Stimulated activated naive CD8-positive, alpha-beta T cell treated with anti-CD3 and anti-CD28 coated beads, Interleukin-15, Interleukin-2, amounts not matched to agents 100 U/mL and 50 U/mL, for 24 hours (primary cell): ENCODE measurements at regions not wholly inside any gene's neighbourhood (a gene's known extent, or its start where the extent isn't known, plus 50 kb on each side); places are given as distances from the start of the nearest gene placed in this dataset.
"Not testable (repeated sequence)": the region's sequence is repeated elsewhere in the genome, so short reads cannot be mapped to it uniquely, and the experiment has no call there.

Experiments
- ATAC-seq: fragments of 150-1000 bp; cut with Tn5 transposase; one replicate; pipeline ENCODE4 v1.10.0; 2021
- DNase-seq: peaks from one replicate; pipeline ENCODE4 v3.0.0; 2021

DNA sequence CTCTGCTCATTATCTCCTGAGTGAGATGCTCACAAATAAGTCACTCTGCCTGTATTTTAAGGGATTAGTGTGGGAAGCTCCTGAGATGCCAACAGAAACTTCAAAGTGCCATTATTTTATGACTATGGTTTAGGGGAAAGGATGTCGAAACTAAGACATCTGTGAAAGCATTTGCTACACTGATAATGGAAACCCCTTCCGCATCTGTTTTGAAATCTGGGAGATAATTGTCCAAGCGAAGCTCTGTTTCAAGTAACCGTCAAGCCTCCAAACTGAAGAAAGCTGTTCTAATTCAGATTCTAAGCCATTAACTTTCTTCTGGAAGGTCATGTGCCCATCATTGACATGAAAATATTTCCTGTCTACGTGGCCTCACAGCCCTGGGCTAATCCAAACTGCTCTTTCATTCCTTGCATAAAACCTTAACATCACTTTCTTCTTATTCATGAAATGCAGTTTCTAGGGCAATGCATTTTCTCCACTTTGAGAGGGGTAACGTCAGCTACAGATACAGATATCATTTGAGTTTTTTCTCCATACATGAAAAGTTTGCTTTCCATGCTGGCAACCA lies 932.0 kb downstream of the C6orf118 start:
- ATAC-seq (no peak), DNase-seq (no peak)

DNA sequence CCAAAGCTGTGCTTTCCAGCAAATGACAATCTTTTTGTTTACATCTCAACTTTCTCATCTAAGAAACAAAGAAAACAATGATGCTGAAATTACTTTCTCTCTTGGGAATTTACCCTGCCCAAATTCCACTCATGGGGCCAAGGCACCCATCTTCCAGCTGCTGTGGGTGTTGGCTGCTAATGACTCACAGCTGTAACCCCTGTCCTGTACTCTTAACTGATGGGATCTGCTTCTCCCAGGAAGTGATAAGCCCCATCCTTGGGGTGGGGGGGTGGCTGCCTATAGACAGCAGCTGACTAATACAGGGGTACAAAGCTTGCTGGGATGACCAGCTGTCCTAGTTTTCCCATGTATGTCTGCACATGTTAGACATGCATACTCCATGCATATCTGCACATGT lies 938.6 kb downstream of the C6orf118 start:
- no peak for ATAC-seq
- DNase-seq: no peak

DNA sequence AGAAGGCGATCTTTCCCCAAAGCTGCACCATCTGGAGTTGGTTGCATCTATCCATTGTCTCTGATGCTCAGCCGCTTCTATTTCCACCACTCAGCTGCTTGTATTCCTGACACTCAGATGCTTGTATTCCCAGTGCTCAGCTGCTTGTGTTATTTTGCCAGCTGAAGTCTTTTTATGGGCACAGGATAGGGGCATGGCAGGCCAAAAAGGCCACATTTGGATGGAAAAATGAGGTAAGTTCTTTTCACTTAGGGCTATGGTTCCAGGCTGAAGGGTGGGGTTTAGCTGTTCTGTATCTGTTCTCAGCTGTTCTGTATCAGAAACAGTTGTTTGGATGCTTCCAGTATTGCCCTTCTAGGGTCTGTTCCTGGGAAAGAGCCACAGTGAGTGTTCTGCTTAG lies 944.9 kb downstream of the QKI start:
- ATAC-seq: no peak
- no peak for DNase-seq

DNA sequence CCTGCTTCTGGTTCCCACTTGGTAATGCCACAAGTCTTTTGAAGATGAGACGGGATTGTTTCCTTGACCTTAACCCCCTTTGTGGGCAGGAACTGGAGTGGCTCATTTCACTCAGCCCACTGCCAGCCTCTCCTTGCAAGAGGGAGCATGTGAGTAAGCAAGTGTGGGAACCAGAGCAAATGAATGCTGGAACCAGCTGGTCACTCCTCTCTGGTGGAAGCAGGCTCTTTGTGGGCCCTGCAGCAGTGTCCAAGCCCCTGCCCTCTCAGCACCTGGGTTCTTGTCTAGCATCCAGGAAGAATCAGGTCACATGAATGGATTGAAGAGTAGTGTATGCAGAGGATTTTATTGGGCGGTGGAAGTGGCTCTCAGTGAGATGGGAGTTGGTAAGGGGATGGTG lies 944.5 kb downstream of the QKI start:
- no peak for ATAC-seq
- no peak for DNase-seq

DNA sequence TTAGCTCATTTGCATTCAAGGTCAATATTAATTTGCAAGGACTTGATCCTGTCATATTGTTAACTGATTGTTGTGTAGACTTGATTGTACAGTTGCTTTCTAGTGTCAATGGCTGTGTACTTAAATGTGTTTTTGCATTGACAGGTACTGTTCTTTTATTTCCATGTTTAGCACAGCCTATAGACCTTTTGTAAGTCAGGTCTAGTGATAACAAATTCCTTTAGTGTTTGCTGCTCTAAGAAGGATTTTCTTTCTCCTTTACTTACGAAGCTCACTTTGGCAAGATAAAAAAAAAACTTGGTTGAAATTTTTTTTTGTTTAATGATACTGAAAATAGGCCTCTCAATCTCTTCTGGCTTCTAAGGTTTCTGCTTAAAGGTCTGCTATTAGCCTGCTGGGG lies 942.3 kb downstream of the QKI start:
- ATAC-seq: no peak
- no peak for DNase-seq

DNA sequence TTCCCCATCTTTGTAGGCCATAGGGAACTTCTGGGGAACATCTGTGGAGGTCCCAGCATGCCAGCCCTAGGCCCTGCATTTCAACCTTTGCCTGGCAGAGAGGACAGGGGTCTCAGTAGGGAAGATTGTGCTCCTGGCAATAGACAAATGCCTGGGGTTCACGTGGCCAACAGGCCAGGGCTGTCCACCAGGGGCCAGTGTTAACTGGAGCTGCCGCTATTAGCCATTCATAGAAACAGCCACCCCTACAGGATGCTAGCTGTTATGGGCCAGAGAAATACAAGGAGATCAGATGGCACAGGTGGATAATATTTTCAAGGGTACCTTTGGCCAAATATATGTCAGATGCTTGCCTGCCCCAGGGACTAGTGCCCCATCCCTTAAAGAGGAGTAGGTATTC lies 932.9 kb downstream of the QKI start:
- ATAC-seq (no peak), DNase-seq (no peak)

DNA sequence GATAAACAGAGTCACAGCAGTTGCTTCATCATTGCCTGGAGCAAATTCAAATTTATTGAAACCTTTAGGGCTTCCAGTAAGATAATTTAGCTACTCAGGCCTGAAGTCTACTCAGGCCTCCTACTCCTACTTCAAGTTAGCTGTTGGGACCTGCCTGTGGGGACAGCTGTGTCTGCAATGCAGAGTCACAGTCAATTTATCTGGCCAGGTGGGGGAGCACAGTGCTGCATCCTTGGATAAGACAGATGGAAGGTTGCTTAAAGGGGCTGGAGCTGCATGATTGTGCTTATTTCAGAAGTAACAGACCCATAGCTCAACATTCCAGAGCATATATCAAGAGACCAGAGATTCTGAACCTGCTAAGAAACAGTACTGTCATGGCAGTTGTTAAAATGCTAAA lies 932.1 kb downstream of the QKI start:
- ATAC-seq (no peak), DNase-seq (no peak)

DNA sequence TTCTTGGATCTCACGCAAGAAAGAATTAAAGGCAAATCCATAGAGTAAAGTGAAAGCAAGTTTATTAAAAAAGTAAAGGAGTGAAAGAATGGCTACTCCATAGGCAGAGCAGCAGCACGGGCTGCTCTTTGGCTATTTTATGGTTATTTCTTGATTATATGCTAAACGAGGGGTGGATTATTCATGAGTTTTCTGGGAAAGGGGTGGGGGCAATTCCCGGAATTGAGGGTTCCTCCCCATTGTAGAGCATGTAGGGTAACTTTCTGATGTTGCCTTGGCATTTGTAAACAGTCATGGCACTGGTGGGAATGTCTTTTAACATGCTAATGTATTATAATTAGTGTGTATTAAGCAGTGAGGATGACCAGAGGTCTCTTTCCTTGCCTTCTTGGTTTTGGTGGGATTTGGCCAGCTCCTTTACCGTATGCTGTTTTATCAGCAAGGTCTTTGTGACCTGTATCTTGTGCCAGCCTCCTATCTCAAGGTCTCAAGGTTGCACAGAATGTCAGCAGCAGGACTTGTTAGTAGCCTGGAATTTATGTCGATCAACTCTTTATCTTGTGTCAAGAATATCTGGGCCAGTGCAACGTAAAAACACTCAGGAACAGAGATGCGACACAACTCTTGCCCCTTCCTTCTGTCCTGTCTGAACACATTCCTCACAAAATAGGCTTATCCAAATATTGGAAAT lies 931.4 kb downstream of the QKI start:
- DNase-seq (no peak), ATAC-seq (no peak)

DNA sequence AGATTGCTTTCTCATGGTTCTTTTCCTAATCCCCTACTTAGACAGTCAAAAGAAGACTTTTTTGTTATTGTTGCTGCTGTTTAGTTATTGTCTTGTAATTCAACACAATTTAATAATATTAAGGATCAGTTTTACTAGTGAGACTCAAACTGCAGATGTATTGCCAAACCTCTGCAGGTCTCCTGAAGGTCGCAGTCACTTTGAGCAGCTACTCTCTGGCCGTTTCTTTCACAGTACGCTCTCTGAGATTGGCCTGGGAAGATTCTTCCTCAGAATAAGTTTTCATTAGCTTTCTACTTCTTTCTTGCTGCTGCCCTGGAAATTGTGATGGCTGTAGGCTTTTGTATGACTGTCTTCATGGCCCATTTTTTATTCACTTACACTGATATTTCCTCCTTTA lies 930.8 kb downstream of the QKI start:
- no peak for ATAC-seq
- no peak for DNase-seq

DNA sequence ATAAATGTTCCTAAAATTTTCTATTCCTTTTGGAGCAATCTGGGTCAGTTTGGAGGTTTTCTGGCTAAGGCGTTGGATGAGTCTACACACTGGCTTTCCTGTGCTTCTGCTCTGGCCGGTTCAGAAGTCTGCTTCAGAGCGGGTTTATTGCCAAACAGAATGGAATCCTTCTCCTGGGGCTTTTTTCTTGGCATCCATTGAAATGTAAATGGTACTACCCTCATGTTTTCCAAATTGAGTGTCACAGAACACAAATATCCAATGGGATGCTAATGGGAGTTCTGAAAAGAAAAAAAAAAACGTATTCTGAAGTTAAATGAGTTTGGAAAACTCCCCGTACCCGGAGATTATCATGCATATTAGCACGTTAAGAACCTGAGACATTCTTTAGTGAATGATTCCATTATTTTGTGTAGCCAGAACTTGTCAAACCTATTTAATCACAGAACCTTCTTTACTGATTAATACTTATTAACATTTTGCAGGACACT lies 930.3 kb downstream of the QKI start:
- DNase-seq (no peak), ATAC-seq (no peak)

DNA sequence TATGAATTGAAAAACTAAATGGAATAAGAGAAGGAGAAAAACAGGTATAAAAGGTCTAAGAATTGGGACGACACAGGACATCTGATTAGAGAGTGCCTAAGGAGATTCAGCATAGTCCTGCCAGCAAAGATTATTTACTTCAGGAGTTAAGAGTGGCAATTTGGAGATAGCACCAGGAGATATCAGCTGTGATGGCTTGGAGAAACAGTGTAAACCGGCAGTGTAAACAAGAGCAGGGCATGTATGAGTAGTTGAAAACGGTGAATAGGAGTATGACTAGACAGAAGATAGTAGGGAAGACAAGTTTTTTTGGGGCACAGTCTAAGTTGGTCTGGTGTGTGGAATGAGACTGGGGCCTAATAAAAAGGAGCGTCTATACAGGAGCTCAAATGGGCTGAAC lies 924.9 kb downstream of the QKI start:
- not testable (repeated sequence) for DNase-seq, ATAC-seq

DNA sequence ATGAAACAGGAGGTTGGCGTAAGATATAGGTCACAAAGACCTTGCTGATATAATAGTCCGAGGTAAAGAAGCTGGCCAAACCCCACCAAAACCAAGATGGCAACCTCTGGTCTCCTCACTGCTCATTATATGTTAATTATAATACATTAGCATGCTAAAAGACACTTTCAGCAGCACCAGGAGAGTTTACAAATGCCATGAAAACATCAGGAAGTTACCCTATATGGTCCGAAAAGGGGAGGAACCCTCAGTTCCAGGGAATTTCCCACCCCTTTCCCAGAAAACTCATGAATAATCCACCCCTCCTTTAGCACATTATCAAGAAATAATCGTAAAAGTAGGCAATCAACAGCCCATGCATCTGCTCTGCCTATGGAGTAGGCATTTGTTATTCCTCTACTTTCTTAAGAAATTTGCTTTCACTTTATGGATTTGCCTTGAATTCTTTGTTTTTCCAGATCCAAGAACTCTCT lies 923.4 kb downstream of the QKI start:
- ATAC-seq (no peak), DNase-seq (no peak)

DNA sequence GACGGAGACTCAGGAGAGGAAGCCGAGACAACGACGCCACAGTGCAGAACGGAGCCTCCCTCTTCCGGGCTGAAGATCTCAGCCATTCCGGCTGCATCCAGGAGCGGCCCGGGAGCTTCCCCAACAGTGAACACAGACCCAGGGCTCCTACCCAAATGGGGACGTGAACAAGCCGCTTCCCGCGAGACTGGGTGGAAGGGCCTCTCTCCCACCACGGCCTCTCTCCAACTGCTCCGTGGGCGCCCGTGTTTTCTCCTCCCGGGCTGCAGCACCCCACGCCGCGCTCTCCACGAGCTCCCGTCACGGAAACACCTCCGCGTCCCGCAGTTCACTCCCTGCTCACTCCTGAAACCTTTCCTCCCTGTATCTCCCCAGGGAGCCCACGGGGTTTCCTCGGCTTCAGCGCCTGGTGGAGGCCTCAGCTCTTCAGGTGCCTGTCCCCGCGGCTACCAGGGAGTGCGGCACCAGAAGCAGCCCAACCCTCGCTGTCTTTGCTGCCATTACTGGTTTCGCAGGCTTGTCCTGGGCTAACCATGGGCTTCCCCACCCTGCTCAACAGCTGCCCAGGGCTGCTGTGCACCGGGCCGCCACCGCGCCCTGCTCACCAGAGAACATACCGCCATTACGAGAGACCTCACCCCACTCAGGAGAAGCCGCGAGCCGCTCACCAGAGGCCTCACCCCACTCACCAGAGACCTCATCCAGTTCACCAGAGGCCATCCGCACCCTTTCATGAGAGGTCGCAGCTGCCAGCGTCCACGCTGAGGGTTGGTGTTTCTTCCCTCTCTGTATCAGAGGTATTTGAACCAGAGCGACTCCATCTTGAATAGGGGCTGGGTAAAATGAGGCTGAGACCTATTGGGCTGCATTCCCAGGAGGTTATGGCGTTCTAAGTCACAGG lies 922.8 kb downstream of the QKI start:
- ATAC-seq: no peak
- DNase-seq: no peak

DNA sequence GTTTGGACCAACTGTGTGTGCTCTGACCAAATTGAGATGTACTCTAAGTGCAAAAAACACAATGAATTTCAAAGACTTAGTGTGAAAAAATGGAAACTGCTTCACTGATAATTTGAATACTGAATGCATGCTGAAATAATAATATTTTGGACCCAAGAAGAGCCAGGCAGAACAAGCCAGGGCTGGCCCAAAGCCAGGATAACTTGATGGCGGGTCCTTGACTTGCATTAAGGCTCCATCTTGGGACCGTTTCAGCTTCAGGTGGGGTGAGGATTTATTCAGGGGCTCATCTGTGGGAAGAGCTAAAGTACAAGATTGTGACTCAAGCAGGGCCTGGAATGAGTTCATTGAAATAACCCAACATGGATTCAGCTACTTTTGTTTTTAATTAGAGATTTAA lies 921.9 kb downstream of the QKI start:
- DNase-seq (no peak), ATAC-seq (no peak)

DNA sequence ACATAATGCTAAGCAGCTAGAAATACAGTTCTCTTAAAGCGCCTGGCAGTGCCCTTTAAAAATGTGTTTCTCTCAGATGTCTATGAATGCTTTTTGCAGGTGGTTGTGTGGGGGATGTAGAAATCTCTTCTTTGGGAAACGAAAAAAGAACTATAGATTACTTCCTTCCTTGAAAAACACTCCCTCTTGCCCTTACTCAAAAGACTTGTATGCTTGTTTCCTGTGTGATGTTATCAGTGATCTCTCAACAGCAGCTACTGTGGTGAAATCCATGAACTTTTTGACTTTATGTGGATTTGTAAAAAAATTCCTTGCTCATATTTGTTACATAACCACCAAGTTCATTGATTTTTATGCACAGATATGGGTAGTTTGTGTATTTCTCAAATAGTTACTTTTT lies 916.5 kb downstream of the QKI start:
- ATAC-seq (no peak), DNase-seq (no peak)

DNA sequence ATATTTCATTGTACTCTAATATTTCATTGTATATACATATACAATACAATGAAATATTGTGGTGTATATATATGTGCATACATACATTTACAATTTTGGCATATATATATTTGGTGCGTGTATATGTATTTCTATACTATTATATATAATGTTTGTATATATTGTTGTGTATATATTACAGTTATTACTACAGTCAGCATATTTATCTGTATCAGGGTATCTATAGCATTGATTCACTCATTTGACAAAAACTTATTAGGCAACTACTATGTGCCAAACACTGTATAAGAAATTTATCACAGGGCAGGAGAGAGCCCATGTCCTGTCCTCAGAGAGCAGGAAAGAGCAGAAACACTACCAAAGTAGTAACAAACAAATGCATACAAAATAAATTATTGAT lies 910.6 kb downstream of the QKI start:
- DNase-seq (no peak), ATAC-seq (no peak)

DNA sequence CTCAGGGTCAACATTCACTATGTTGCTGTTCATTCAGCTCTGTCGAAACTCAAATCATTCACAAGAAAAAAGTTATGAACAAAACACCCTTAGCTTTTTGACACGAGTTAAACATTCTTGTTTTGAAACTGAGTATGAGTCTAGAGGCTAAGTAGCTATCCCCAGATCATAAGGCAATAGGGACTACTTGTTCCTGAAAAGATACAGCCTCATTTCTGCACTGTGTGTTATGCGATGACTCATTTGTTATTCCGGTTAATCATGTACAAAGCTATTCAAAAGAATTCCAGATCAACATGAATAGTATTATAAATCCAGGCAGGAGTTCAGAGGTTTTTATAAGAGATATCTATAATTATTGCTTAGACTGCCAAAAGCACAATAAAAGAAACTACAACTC lies 908.0 kb downstream of the QKI start:
- ATAC-seq (no peak), DNase-seq (no peak)

DNA sequence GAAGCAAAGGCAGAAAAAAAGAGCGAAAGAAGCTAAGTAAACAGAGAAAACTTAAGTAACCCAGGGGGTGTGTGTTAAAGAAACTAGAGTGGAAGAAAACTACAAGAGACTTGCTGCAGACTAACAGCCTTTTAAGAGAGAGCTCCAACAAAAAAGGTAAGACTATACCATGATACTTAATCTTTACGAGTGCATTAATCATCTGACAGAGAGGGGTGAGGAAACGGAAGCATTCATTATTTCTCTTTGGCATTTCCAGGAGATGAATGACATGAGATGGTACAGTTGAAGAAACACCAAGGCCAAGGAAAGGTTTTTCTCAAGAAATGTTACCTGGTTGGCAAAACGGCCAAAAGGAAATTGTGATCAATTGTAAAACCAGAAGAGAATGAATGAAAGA lies 906.8 kb downstream of the QKI start:
- DNase-seq: no peak

DNA sequence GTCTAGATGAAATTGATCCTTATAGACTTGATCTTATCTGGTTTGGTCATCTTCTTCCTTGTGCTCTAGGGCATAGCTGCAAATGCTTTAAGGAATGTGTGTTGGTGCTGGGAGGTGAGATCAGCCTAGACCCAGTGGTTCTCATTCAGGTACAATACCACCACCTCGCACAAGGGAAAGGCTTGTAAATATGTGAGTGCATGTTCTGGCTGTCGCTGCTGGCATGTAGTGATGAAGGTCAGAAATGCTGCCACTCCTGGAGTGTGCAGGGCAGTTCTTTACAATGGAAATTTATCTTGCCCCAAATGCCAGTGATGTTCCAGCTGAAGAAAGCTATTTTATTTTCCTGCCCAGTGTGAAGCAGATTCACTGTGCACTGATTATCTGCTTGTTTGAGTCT lies 900.9 kb downstream of the QKI start:
- ATAC-seq (no peak), DNase-seq (no peak)

More for the DNA sequence above, 906.8 kb downstream of the QKI start:
- no peak for ATAC-seq

DNA sequence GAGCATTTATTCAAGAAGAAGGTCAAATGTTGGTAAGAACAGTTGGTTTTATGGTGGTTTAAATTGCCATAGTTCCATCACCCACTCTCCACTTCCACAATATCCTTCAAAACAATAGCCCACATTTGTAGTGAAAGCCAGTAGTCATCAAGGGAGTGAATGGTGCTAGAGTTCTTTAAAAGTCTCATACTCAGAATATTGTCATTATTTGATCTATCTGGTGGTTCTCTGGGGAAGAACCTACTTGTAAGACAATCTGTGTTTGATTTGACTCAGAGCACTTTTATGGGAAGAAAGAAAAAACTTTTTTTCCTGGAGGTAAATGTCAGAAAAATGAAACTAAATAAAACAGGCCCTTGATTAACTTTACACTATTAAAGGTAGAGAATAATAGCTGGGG lies 893.8 kb downstream of the QKI start:
- ATAC-seq (no peak), DNase-seq (no peak)

DNA sequence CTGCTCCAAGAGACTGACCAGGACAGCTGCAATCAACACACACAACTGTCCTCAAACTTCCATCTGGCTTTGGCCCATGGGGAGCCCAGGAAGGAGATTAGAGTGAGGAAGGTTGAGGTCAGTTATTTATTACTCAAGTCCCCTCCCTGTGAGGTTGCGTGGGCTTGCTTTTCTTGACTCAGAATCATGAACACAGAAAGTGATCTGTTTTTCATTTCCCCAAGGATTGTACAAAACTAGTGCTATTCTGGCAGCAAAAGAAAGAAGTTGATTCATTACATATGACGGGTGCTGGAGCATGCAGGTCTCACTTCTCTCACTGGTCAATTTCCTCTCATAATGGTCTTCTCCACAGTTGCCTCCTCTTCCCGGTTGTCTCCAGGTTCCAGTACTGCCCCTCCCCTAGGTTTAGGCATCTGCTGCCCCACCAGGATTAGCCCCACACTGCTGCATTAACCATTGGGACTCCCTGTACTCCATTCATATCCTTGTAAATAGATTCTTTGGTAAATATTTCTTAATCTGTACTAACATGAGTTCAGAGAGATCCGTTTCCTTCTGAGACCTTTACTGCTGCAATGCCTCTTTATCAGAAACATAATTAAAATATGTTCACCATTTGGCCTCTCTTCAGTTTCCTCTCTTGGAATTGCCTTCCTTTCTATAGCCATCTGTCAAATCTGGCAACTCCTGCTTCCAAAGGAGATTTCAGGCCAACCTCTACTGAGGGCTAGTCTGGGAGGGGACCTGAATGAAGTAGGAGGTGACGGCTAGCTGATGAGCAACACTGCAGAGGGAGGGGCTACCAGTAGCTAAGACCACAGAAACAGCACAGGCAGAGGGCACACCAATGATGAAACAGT lies 888.8 kb downstream of the QKI start:
- ATAC-seq: no peak
- DNase-seq: no peak

DNA sequence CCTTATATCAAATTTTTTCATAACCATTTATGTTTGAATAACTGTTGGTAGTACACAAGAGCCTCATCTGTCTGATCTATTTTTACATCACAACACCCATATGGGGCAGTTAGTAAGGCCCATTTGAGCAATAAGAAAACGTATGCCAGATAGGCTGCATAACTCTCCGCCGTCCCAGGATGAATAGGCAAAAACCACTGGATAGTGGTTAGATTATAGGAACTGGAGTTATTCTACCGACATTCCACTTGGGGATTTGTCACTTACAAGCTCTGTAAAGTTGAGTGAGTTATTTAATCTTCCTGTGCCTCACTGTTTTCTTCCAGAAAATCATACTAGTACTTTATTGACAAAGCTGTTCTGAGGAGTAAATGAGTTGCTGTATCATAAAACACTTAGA lies 881.9 kb downstream of the QKI start:
- ATAC-seq (no peak), DNase-seq (no peak)
